GM10266 (cell line): ENCODE measurements at regions not wholly inside any gene's neighbourhood (a gene's known extent, or its start where the extent isn't known, plus 50 kb on each side); places are given as distances from the start of the nearest gene placed in this dataset.

ENCODE experiments used
- DNase-seq: peaks from one replicate; pipeline ENCODE4 v3.0.0; 2012; ENCODE audit errors: extremely low spot score
- TF ChIP-seq, protein P1 (sequence below): IDR thresholded peaks from 2 replicates; pipeline ENCODE4 v1.5.1; 2012; ENCODE audit warnings: mild to moderate bottlenecking, low read depth; ENCODE audit not compliant: control insufficient read depth, insufficient read depth; ENCODE audit errors: missing control alignments

DNA sequence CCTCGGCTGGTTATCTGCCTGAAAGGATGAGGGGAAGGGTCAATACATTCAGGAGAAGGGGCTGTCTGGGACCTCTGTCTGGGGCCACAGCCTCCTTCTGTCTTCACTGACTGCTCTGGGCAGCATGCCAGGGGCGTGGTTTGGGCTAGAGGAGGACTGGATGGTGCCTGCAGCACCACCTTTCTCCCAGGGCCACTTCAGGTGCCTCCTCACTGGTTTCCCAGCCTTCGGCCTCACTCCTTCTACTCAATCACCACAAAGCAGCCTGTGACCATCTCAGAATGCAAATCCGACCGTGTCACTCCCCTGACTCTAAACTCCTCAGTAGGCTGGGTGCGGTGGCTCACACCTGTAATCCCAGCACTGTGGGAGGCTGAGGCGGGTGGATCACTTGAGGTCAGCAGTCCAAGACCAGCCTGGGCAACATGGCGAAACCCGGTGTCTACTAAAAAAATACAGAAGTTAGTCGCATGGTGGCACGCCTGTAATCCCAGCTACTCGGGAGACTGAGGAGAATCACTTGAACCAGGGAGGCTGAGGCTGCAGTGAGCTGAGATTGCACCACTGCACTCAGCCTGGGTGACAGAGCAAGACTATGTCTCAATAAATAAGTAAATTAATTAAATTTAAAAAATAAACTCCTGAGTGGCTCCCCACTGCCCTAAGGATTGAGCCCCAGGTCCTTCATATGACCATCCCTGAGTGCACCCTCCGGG lies 50.1 kb upstream of the ECE1 start:
- DNase-seq: no peak

More for the DNA sequence above, 50.1 kb upstream of the ECE1 start:
- TF ChIP-seq, protein P1, sequence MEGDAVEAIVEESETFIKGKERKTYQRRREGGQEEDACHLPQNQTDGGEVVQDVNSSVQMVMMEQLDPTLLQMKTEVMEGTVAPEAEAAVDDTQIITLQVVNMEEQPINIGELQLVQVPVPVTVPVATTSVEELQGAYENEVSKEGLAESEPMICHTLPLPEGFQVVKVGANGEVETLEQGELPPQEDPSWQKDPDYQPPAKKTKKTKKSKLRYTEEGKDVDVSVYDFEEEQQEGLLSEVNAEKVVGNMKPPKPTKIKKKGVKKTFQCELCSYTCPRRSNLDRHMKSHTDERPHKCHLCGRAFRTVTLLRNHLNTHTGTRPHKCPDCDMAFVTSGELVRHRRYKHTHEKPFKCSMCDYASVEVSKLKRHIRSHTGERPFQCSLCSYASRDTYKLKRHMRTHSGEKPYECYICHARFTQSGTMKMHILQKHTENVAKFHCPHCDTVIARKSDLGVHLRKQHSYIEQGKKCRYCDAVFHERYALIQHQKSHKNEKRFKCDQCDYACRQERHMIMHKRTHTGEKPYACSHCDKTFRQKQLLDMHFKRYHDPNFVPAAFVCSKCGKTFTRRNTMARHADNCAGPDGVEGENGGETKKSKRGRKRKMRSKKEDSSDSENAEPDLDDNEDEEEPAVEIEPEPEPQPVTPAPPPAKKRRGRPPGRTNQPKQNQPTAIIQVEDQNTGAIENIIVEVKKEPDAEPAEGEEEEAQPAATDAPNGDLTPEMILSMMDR: no peak
